LNCaP clone FGC (cell line): ENCODE measurements at regions not wholly inside any gene's neighbourhood (a gene's known extent, or its start where the extent isn't known, plus 50 kb on each side); places are given as distances from the start of the nearest gene placed in this dataset.
"Not testable (repeated sequence)": the region's sequence is repeated elsewhere in the genome, so short reads cannot be mapped to it uniquely, and the experiment has no call there.

Experiments used
- DNase-seq: peaks from one replicate; pipeline ENCODE4 v3.0.0-alpha.2; 2011; ENCODE audit warnings: low read depth
- H3K4me3 ChIP-seq: 2 replicates; pipeline ENCODE4 v1.5.1; 2011; ENCODE audit warnings: mild to moderate bottlenecking, low read depth, low read length, control low read depth
- TF ChIP-seq, protein P1 (sequence below): IDR thresholded peaks from 2 replicates; pipeline ENCODE4 v1.5.1; 2012; ENCODE audit warnings: mild to moderate bottlenecking; ENCODE audit not compliant: control insufficient read depth, insufficient read depth; ENCODE audit errors: extremely low read depth

- TF ChIP-seq, protein P1, sequence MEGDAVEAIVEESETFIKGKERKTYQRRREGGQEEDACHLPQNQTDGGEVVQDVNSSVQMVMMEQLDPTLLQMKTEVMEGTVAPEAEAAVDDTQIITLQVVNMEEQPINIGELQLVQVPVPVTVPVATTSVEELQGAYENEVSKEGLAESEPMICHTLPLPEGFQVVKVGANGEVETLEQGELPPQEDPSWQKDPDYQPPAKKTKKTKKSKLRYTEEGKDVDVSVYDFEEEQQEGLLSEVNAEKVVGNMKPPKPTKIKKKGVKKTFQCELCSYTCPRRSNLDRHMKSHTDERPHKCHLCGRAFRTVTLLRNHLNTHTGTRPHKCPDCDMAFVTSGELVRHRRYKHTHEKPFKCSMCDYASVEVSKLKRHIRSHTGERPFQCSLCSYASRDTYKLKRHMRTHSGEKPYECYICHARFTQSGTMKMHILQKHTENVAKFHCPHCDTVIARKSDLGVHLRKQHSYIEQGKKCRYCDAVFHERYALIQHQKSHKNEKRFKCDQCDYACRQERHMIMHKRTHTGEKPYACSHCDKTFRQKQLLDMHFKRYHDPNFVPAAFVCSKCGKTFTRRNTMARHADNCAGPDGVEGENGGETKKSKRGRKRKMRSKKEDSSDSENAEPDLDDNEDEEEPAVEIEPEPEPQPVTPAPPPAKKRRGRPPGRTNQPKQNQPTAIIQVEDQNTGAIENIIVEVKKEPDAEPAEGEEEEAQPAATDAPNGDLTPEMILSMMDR, result no peak
- H3K4me3 ChIP-seq, result no peak overlapping the region
- DNase-seq, result no peak
Observed at GRCh38 chr17:74140282-74140681, 63.2 kb upstream of the RPL38 start.

- TF ChIP-seq, protein P1, result no peak
- H3K4me3 ChIP-seq, result no peak overlapping the region
- no peak for DNase-seq
Observed at GRCh38 chr17:74141612-74142011, 61.9 kb upstream of the RPL38 start.

DNA sequence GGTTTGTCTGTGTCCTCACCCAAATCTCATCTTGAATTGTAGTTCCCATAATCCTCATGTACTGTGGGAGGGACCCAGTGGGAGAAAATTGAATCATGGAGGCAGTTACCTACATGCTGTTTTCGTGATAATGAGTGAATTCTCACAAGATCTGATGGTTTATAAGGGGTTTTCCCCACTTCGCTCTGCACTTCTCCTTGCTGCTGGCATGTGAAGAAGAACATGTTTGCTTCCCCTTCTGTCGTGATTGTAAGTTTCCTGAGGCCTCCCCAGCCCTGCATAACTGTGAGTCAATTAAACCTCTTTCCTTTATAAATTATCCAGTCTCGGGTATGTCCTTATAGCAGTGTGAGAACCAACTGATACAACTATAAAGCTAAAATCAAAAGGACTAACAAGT, 60.2 kb upstream of the RPL38 start:
- DNase-seq, H3K4me3 ChIP-seq: not testable (repeated sequence)

DNA sequence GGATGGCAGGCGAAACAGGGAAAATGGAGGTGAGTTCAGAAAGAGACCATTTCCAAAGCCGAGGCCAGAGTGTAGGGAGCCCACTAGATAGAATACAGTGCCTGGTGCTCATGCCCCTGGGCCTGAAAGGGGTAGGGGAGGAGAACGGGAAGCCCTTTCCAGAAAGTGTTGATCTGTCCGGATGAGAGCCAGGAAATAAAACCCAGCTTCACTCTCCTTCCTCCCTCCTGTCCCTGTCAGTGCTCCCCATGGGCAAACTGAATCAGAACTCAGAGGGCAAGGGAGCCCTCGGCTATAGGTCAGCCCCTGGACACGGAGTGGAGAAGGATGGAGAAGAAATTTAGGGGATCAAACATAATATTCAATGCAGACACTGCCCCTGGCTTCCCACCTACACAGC, 57.7 kb upstream of the RPL38 start:
- TF ChIP-seq, protein P1, result no peak
- DNase-seq, result no peak

GRCh38 chr17:74146196-74146595, 57.3 kb upstream of the RPL38 start:
- TF ChIP-seq, protein P1, result no peak
- H3K4me3 ChIP-seq, result no peak overlapping the region
- DNase-seq, result no peak

More for the DNA sequence above, 57.7 kb upstream of the RPL38 start:
- no peak overlapping the region for H3K4me3 ChIP-seq

GRCh38 chr17:74147056-74147835, 56.2 kb upstream of the RPL38 start:
- DNase-seq, result no peak
- H3K4me3 ChIP-seq, result no peak overlapping the region
- TF ChIP-seq, protein P1, result no peak

DNA sequence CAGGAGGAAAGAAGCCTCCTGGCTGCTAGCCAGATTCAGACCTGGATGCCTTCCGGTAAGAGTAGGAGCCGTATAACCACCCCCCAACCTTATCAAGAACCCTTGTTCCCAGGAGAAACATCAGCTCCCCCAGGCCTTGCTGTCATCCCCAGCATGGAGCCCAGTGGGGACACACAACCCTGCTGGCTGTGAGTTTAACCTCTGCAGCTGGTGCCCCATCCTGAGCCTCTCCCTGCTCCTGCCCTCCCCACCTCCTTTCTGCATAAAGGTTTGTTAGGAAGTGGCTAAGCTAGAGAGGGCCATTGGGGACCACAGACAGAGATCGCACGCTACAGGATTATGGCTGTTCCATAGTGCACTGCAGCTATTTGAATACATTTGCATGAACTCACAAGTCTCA, 55.5 kb upstream of the RPL38 start:
- H3K4me3 ChIP-seq, result no peak overlapping the region
- no peak for DNase-seq
- TF ChIP-seq, protein P1, result no peak
